ENCODE measurements at regions not wholly inside any gene's neighbourhood (a gene's known extent, or its start where the extent isn't known, plus 50 kb on each side); places are given as distances from the start of the nearest gene placed in this dataset.

DNA sequence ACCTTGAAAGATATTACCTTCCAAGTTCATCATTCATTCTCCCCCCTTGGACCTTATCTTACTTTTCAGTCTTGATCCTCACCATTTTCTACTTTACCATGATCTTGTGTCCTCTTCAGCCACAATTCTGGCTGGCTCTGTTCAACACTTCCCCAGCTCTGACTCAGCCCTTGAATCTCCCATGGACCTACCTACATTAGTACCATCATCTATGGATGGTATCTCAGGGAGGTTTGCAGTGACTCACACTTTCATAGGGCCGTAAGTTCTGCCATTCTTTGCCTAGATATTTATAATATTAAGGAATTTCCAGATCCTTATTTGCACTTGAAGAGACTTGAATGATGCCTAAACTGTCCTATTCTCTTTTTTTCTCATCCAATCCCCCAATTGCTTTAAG, 213.7 kb upstream of the RORA start:
- no peak for TF ChIP-seq EZH2 (IDR thresholded peaks at IDR 0.05; ENCODE audit: borderline replicate concordance, control insufficient read depth, low read depth, low read length)
- TF ChIP-seq, protein P1, sequence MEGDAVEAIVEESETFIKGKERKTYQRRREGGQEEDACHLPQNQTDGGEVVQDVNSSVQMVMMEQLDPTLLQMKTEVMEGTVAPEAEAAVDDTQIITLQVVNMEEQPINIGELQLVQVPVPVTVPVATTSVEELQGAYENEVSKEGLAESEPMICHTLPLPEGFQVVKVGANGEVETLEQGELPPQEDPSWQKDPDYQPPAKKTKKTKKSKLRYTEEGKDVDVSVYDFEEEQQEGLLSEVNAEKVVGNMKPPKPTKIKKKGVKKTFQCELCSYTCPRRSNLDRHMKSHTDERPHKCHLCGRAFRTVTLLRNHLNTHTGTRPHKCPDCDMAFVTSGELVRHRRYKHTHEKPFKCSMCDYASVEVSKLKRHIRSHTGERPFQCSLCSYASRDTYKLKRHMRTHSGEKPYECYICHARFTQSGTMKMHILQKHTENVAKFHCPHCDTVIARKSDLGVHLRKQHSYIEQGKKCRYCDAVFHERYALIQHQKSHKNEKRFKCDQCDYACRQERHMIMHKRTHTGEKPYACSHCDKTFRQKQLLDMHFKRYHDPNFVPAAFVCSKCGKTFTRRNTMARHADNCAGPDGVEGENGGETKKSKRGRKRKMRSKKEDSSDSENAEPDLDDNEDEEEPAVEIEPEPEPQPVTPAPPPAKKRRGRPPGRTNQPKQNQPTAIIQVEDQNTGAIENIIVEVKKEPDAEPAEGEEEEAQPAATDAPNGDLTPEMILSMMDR (IDR thresholded peaks at IDR 0.05 in 2 of 3, conservative IDR thresholded peaks at IDR 0.05 in 1 of 3; ENCODE audit: control insufficient read depth in 2 of 3, extremely low read depth in 1 of 3, insufficient read depth in 1 of 3, low read depth in 3 of 3, low read length in 3 of 3): no peak
- no peak for TF ChIP-seq POLR2A (IDR thresholded peaks at IDR 0.05; ENCODE audit: low read depth, low read length)
- no peak for TF ChIP-seq POLR2AphosphoS5 (IDR thresholded peaks at IDR 0.05; ENCODE audit: low read length)
- no peak for TF ChIP-seq EGR1 (IDR thresholded peaks at IDR 0.05; ENCODE audit: borderline replicate concordance in 1 of 2, low read depth in 2 of 2, low read length in 2 of 2)
- no peak for TF ChIP-seq MTA2 (IDR thresholded peaks at IDR 0.05; ENCODE audit: low read depth)
- TF ChIP-seq, protein P2, sequence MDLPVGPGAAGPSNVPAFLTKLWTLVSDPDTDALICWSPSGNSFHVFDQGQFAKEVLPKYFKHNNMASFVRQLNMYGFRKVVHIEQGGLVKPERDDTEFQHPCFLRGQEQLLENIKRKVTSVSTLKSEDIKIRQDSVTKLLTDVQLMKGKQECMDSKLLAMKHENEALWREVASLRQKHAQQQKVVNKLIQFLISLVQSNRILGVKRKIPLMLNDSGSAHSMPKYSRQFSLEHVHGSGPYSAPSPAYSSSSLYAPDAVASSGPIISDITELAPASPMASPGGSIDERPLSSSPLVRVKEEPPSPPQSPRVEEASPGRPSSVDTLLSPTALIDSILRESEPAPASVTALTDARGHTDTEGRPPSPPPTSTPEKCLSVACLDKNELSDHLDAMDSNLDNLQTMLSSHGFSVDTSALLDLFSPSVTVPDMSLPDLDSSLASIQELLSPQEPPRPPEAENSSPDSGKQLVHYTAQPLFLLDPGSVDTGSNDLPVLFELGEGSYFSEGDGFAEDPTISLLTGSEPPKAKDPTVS (IDR thresholded peaks at IDR 0.05; ENCODE audit: low read depth, low read length): no peak
